WTC11 (cell line): ENCODE measurements at regions not wholly inside any gene's neighbourhood (a gene's known extent, or its start where the extent isn't known, plus 50 kb on each side); places are given as distances from the start of the nearest gene placed in this dataset.

Source experiments
- AR ChIP-seq: fragments of 250-450 bp; sonication (Bioruptor Pico); IDR thresholded peaks from 2 replicates; pipeline ENCODE4 v1.9.0; 2021; ENCODE audit warnings: mild to moderate bottlenecking
- CTCF ChIP-seq: fragments of 200-600 bp; IDR thresholded peaks from 2 replicates; pipeline ENCODE4 v1.8.0; 2022; ENCODE audit warnings: antibody characterized with exemption
- NFYB ChIP-seq: sonication (generic); formaldehyde crosslinking; conservative IDR thresholded peaks from 2 replicates; pipeline ENCODE4 v1.8.0; 2022; ENCODE audit warnings: low read depth, missing genetic modification reagents

GRCh38 chr12:107598906-107599305, 86.7 kb upstream of the PWP1 start:
- TF ChIP-seq AR (CRISPR knock-in tag) (no peak), NFYB (CRISPR knock-in tag) (no peak), CTCF (no peak)
